Activated CD4-positive, alpha-beta T cell treated with anti-CD3 and anti-CD28 coated beads, Interleukin-2, Interleukin-4, amounts not matched to agents 100 ng/mL and 50 ng/mL, durations not matched to agents 16 hours and 8 hours (primary cell): ENCODE measurements at regions not wholly inside any gene's neighbourhood (a gene's known extent, or its start where the extent isn't known, plus 50 kb on each side); places are given as distances from the start of the nearest gene placed in this dataset.
A peak's percentile ranks its signal among the peaks of the same experiment; 100 is the strongest.

Experiments used
- DNase-seq: peaks from one replicate; pipeline ENCODE4 v3.0.0-alpha.2; 2020; ENCODE audit warnings: low spot score

DNA sequence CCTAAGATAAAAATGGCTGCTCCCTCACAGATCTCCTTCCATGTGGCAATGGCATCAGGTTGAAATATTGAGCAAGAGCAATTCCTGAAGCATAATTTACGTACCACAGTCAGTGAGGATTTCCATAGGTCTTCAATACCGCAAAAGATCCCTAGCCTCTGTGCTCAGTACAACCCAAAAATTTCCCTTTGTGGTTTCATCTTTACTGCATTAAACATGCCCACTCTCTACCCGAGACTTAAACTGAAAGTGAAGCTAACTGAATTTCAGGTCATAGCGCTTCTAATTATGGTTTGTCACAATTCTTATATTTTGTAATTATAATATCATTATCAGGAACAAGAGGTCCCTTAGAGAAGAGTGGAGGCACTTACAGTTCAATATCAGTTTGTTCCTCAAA is 1071.1 kb downstream of the XPNPEP1 start:
- DNase-seq, result no peak

GRCh38 chr10:108850138-108850854 is 1073.0 kb downstream of the XPNPEP1 start:
- DNase-seq, result no peak

- no peak for DNase-seq
Observed at GRCh38 chr10:108849688-108850087, 1073.6 kb downstream of the XPNPEP1 start.

DNA sequence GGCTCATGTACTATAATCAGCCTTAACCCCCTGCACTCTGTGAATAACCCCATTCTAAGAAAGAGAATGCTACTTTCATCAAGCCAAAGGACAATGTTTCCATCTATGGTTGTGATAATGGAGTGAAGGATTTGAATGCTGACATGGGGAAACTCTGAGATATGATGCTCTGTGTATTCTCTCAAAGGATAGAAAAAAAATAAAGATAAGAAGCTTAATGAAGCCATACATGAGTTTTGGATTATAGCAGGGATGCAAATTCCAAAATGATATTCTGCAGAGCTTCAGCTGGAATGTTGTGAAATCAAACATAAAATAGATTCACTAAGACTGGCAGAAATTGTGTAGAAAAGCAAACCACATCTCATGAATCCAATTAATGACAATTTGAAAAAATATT is 1074.1 kb downstream of the XPNPEP1 start:
- no peak for DNase-seq

GRCh38 chr10:108848046-108848445 is 1075.3 kb downstream of the XPNPEP1 start:
- no peak for DNase-seq

GRCh38 chr10:108840944-108841343 is 1082.4 kb downstream of the XPNPEP1 start:
- no peak for DNase-seq

DNA sequence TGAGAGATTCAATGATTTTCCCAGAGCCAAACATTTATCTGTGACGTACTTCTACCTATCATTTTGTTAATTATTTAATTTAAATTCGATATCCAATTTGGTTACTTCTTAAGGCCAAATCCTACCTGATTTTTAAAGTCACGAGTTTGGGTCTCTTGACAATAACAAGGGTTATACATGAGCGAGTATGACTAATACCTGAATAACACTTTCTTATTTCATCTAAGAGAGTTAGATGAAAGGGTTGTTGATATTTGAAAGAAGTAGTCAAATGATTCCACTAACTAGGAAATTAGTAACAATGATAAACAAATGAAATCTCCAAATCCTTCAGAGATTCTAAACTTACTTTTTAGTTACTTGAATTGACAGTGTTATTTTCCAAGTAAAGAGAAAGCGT is 1086.9 kb downstream of the XPNPEP1 start:
- DNase-seq, result no peak

GRCh38 chr10:108822026-108822425 is 1101.3 kb downstream of the XPNPEP1 start:
- no peak for DNase-seq

- DNase-seq, result no peak
Observed at GRCh38 chr10:108819302-108819701, 1104.0 kb downstream of the XPNPEP1 start.

- DNase-seq, result no peak
Observed at GRCh38 chr10:108817584-108817983, 1105.7 kb downstream of the XPNPEP1 start.

GRCh38 chr10:108817135-108817534 is 1106.2 kb downstream of the XPNPEP1 start:
- DNase-seq, result no peak

DNA sequence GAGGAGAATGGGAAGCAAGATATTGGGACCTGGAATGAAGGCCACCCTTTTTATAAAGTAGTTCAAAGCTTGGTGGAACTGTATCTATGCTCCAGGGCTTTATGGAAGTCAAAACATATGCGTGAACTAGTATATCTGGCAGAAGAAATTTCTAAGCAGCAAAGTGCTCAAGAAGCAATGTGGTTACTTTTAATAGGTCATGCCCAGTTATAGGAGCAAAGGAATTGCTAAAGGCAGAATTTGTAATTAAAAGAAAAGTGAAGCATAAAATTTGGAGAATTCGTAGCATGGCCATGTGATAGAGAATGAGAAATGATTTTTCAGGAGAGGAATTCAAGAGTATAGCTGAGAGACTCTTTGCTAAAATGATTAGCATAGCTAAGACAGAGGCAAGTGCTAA is 1110.4 kb downstream of the XPNPEP1 start:
- no peak for DNase-seq

- no peak for DNase-seq
Observed at GRCh38 chr10:108812296-108812695, 1111.0 kb downstream of the XPNPEP1 start.

DNA sequence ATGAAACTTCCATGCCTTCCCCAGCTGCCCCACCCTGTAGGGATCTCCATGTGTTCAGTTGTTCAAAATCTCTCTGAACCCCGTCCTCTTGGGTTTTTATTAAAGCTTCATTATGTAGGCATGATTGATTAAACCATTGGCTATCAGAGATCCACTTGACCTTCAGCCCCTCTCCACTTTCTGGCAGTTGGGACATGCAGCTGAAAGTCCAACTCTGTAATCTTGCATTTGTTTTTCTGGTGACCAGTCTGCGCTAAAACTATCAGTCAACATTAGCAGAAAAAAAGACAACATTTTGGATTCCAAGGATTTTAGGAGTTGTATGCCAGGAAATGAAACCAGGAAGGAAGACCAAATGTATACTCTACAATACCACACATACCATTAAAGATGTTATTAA is 1115.1 kb downstream of the XPNPEP1 start:
- no peak for DNase-seq

DNA sequence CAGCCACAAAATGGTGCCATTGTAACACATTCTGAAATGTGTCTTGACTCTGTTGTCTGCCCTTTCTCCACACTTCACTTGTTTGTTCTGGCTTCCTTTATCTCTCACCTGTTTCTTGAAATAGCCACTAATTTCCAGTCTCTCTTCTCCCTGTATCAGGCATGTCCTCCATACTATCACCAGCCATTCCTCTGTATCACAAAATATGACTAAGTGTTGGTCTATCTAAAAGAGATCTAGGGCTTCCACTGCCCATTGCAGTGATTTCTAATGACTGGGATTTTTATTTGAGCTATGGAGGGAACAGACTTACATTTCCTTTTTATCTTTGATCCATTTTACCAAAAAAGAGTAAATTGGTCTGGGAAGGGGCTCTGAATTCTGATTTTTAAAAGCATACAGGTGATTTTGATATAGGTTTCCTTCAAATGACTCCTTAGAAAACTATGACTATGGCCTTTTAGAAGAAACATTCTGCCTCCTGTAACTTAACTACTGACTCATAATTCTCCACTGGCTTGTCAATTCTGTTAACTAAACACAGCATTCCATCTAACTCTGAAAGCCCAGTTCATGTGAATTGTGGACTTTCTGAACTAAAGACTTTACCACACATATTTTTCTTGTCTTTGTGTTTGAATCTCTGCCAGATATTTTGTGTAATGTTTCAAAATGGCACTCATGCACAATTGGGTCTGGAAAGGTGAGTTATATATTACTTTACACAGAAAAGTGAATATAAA is 1121.4 kb downstream of the XPNPEP1 start:
- no peak for DNase-seq

- DNase-seq, result no peak
Observed at GRCh38 chr10:108801220-108801619, 1122.1 kb downstream of the XPNPEP1 start.

- no peak for DNase-seq
Observed at GRCh38 chr10:108797573-108797972, 1125.7 kb downstream of the XPNPEP1 start.

- DNase-seq, result peak; percentile 1
Observed at GRCh38 chr10:108791794-108792474, 1131.4 kb downstream of the XPNPEP1 start.

DNA sequence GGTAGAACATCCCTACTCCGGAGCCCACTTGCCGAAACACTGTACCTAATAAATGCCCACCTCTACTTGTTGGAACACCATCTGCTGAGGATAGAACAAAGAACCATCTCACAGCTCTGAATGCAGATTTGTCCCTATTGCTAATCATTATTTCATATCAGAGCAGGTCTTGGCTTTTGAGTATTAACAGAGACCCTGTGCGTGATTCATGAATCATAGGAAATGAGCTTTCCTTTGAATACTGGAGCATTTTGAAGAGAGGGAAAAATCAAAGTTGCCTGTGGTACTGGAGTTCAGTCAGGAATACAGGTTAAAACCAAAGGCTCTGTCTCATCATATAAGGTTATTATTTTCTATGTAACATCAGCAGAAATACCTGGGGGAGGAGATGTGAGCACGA is 1132.3 kb downstream of the XPNPEP1 start:
- DNase-seq, result no peak

DNA sequence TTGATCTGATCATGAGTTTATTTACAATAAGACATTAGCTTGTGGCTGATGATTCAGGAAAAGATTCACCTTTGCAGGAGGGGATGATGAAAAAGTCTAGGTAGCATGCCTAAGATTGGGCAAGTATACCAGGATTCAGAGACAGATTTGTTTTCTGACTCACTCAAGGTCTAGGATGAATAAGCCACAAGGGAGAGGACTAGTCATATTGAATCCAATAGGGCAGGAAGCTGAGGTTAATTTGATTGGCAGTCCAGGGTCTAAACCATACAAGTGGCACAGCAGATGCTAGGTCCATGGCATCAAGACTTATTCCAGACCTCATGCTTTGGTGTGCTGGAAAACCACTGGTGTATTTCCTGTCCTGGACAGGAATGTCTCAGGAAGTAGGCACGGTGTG is 1133.4 kb downstream of the XPNPEP1 start:
- DNase-seq, result peak; percentile 56

- DNase-seq, result no peak
Observed at GRCh38 chr10:108789336-108789735, 1134.0 kb downstream of the XPNPEP1 start.

DNA sequence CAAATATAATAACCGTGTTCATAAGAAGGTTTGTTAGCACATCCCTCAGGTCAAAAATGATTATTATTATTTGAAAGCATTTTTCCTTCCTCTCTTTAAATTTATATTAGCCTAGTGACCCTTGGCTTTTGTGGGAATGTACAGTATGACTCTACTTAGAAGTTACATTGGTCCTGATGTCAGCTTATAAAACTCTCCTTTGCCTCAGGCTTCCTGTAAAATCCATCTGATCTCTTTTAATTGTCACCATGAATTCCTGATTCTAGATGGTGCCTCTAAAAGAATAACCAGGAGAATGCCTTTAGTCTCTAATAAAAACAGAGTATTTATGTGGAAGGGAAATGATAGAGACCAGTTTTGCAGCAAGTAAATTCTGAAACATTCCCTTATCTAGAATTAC is 1134.4 kb downstream of the XPNPEP1 start:
- DNase-seq, result no peak

DNA sequence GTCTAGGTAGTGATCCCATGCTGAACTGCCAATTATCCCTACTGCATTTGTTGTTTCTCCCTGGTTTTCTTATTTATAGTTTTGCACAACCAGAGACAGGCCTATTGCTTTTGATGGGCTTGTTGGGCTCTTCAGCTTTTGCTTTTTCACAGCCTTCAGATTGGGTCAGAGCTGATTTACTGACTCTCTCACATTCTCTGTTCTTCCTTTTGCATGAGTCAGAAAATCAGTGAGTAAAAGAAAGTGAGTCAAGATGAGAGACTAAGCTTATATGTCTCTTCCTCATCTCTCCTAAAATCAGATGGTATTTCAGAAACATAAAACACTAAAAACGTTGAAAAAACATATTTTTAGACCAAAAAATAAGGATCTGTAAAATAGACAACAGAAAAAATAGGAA is 1135.4 kb downstream of the XPNPEP1 start:
- peak; percentile 1 for DNase-seq
